ENCODE measurements at regions not wholly inside any gene's neighbourhood (a gene's known extent, or its start where the extent isn't known, plus 50 kb on each side); places are given as distances from the start of the nearest gene placed in this dataset.
A peak's percentile ranks its signal among the peaks of the same experiment; 100 is the strongest.

- no peak for DNase-seq
These were observed 81.1 kb upstream of the ADO start for GRCh38 chr10:62723375-62723774.

GRCh38 chr10:62724465-62724864, 80.1 kb upstream of the ADO start:
- DNase-seq, result no peak

GRCh38 chr10:62726142-62726541, 78.4 kb upstream of the ADO start:
- DNase-seq, result no peak

GRCh38 chr10:62726638-62727037, 77.9 kb upstream of the ADO start:
- no peak for DNase-seq

GRCh38 chr10:62727934-62728333, 76.6 kb upstream of the ADO start:
- DNase-seq, result no peak

GRCh38 chr10:62728479-62728878, 76.0 kb upstream of the ADO start:
- DNase-seq, result peak; percentile 16

- DNase-seq, result no peak
These were observed 71.5 kb upstream of the ADO start for GRCh38 chr10:62732841-62733653.

GRCh38 chr10:62733654-62734293, 70.7 kb upstream of the ADO start:
- no peak for DNase-seq

- DNase-seq, result no peak
These were observed 69.6 kb upstream of the ADO start for GRCh38 chr10:62734781-62735463.

GRCh38 chr10:62735464-62736167, 68.9 kb upstream of the ADO start:
- DNase-seq, result no peak

- DNase-seq, result no peak
These were observed 68.4 kb upstream of the ADO start for GRCh38 chr10:62736168-62736546.

- DNase-seq, result no peak
These were observed 65.6 kb upstream of the ADO start for GRCh38 chr10:62738916-62739315.

- DNase-seq, result no peak
These were observed 63.4 kb upstream of the ADO start for GRCh38 chr10:62740885-62741745.

GRCh38 chr10:62741996-62742395, 62.5 kb upstream of the ADO start:
- no peak for DNase-seq

- no peak for DNase-seq
These were observed 61.9 kb upstream of the ADO start for GRCh38 chr10:62742536-62743061.

GRCh38 chr10:62744136-62744535, 60.4 kb upstream of the ADO start:
- DNase-seq, result no peak

- DNase-seq, result no peak
These were observed 58.9 kb upstream of the ADO start for GRCh38 chr10:62745581-62745980.

GRCh38 chr10:62746951-62747729, 57.4 kb upstream of the ADO start:
- DNase-seq, result no peak

GRCh38 chr10:62748386-62748785, 56.1 kb upstream of the ADO start:
- DNase-seq, result no peak

- DNase-seq, result no peak
These were observed 55.3 kb upstream of the ADO start for GRCh38 chr10:62749093-62749683.
